RCC 7860 (cell line): ENCODE measurements at regions not wholly inside any gene's neighbourhood (a gene's known extent, or its start where the extent isn't known, plus 50 kb on each side); places are given as distances from the start of the nearest gene placed in this dataset.
A peak's percentile ranks its signal among the peaks of the same experiment; 100 is the strongest.
"Not testable (repeated sequence)": the region's sequence is repeated elsewhere in the genome, so short reads cannot be mapped to it uniquely, and the experiment has no call there.

Experiments used
- DNase-seq: peaks from one replicate; pipeline ENCODE4 v3.0.0-alpha.2; 2015; ENCODE audit warnings: low spot score
- FAIRE-seq: peaks from 2 replicates; lab custom pipeline; 2012; peaks lifted over from hg19 to GRCh38; lab: Jason Lieb, UNC

DNA sequence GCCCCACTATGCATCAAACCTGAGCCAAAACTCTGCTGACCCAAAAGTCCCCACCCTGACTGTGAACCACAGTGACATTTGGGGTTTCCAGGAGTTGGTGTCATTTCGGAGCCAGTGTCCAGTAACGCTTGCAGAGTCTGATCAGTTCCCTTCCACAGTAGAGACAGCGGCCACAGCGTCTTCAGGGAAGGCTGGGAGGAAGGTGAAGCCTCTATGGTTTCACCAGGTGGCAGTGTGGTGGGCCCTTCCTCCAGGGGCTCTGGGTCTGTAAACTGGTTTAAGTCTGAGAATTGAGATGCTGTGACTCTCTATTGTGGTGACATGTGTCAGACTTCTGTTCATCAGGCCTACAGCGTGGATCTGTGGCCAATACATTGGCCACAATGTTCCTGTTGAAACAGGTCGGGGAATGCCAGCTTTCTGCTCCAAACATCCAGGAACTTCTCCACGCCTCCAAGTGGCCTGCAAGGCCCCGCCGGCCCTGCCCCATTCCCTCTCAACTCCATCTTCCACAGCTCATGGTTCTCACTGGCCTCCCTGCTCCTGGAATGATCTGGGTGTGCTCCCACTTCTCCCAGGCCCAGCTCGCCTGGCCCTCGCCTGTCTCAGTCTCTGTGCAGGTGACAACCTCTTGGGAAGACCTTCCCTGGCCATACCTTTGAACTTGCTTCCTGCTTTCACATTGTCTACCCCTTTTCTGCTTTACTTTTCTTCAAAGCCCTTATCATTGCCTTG lies 124.5 kb upstream of the FAM20C start:
- FAIRE-seq: no peak

DNA sequence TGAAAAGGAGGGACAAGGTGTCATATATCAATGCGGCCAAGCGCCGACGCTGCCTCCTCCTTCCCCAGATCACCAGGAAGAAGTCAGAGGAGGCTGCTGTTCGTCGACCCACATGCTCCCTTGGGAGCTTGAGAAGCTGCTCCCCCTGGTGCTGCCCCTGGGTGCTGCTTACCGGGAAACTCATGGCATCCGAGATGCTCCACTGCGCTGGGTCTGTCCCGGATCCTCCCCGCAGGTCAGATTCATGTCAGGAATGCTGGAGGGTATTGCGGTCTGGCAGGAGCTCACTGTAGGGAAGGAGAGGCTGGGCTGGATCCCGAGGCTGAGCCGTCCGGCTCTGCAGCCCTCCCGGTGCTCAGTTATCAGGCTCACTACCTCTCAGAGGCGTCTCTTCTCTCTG lies 123.7 kb upstream of the FAM20C start:
- FAIRE-seq (peak; percentile 96), DNase-seq (peak; percentile 92)

More for the DNA sequence above, 124.5 kb upstream of the FAM20C start:
- DNase-seq: no peak

DNA sequence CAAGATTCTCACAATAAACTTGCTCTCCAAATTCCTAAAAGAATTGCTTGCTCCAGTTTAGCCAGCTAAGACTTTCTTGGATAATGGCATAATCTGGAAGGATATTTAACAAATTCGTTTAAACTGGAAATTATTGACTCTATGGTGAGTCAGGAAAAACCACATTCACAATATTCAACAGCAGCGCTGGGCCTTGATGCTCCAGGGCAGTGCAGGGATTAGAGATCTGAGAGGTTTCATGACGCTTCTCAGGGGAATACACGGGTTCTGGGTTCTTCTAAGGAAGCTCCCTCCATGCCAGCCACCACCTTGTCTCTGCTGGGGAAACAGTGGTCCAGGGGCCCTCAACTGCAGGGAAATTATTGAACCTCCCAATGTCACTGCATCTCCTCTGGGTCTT lies 123.3 kb upstream of the FAM20C start:
- not testable (repeated sequence) for FAIRE-seq, DNase-seq

DNA sequence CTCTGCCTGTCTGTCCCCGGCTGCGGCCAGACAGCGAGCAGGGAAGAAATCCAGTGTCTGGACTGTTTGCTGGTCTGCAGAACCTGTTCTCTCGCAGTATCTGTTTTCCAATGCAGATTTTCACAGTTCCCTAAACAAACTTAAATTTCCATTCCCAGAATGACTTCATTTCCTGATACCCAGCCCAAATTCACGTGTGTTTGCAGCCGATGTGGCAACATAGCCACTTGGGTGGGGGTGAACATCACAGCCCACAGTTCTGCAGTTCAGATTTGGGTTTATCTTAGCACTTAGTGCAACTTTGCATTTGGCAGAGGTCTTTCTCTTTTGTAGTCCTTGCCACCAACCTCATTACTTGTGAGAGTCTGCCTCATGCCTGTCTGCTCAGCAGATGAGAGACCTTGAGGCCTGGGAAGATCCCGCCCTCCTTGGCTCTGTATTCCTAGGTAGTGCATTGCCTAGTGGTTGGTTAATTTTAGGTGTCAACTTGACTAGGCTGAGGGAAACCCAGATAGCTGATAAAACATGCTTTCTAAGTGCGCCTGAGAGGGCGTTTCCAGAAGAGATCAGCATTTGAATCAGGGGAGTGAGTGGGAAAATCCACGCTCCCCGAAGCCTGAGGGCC lies 122.8 kb upstream of the FAM20C start:
- not testable (repeated sequence) for FAIRE-seq, DNase-seq

DNA sequence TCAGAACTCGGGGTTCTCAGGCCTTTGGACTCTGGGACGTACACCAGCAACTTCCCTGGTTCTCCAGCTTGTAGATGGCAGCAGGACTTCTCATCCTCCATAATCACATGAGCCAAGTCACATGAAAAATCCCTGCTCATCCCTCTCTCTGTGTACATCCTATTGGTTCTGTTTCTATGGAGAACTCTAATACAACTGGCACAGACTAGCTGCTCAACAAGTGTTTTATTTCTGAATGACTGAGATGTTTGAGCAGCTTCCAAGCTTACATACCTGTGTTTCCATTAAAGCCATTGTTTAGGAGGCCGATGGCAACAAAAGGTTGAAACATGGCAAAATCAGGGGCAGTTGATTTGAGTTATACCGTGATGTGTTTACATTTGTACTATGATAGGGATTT lies 122.2 kb upstream of the FAM20C start:
- FAIRE-seq, DNase-seq: not testable (repeated sequence)

DNA sequence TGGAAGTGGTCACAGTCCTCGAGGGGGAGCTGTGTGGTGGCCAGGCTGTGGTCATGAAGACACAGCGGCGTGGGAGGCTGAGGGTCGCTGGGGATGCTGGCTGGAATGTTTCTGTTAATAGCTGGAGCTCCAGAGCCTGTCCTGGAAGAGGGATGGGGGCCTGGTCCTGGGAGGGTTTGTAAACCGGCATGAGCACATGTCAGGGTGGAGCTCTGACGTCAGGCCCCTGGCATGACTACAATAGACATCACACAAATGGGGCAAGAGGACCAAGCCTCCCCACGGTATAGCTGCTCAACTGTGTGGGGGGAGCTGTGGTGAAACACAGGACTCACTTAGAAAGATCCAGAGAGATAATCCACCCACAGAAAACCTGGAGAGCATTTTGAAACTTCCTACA lies 121.4 kb upstream of the FAM20C start:
- not testable (repeated sequence) for FAIRE-seq, DNase-seq

DNA sequence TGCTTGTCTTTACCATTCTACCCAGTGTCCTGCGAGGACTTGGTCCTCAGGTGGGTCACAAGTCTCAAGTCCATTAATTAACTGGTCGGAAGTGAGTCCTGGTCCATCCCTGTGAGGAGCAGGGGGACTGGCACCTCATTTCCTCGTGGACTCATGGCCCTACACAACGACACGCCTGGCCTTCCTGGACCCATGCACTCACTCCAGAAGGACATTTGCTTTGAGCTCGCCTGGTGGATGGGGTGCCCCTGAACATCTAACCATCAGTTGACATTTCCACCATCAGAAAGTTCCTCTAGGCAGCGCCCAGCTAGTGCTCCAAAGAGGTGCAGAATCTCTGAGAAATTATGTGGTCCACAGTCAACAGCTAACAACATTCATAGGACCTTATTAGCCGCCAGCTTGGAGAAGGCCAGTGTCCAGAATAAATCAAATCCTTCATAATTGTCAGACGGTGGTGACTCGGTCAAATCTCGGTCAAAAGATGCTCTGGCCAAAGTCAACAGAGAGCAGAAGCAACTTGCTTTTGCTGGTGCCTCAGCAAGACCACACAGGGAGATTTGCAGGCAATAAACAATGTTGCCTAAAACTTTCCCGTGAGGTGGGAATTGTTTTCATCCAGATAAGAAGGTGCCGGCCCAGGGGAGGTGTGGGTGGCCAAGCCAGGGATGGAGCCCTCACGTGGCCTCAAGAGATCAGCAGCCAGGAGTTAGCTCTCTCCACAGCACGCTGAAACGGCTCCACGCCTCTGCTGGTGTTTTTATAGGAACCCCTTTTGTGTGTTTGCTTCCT lies 119.9 kb upstream of the FAM20C start:
- DNase-seq, FAIRE-seq: not testable (repeated sequence)

DNA sequence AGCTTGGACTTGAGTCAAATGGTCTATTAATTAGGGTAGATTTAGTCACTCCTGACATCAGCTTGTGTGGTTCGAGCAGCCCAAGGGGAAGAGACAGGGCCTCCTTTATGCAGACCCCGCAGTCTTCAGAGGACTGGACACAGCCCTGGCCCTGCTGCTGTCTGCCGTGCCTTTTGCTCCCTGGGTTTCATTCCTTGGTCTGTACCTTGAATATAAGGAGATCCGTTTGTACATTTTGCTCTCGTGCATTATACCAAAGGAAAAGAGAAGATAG lies 119.4 kb upstream of the FAM20C start:
- DNase-seq, FAIRE-seq: not testable (repeated sequence)

DNA sequence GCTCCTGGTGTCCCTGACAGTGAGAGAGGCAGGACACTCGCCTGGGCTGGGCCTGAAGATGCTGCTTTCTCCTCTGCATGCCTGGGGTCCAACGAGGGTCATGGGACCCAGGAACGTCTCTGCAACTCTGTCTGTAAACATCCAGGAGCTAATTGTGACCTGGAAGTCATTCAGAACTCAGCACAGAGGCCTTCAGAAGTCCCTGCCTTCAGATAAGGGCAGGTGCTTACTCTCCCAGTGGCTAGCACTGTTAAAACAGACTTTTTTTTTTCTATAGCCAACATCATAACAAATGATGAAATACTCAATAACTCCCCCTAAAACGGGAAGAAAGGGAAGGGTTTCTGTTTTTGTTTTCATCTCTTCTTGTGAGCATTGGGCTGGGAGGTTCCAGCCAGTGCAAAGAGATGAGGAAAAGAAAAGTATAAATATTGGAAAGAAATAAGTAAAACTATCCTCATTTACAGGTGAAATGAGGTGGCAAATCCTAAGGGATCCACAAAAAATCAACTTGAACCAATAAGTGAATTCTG lies 118.3 kb upstream of the FAM20C start:
- DNase-seq, FAIRE-seq: not testable (repeated sequence)

DNA sequence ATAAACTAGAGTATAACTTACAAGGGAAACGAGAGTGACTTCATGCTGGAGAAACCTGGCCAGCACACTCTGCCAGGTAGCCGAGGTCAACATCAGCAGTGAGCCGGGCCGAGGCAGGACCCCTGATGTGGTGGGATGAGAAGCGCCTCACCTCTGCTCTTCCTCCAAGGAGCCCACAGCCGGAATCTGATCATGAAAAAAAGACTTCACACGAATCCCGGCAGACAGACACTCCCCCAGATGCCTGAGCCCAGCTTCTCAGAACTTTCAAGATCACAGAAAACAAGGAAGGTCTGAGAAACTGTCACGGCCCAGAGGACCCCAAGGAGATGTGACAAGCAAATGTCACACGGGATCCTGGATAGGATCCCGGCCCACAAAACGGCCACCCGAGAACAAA lies 116.9 kb upstream of the FAM20C start:
- not testable (repeated sequence) for DNase-seq, FAIRE-seq

DNA sequence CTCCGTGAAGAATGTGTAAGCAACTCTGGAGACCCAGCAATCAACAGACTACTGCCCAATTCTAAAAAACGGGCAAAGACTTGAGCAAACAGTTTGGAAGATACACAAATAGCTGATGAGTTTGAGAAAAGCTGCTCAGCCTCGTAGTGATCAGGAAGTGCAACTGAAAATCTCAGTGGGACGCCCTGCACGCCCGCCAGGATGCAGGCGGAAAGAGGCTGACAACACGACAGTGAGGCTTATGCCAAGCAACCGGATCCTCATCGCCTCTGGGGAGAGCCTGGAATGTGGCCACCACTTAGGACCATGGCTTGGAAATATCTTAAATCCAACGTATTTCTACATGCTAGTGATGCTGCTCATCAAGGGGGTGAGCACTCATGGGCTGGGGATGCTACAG lies 116.2 kb upstream of the FAM20C start:
- FAIRE-seq, DNase-seq: not testable (repeated sequence)

DNA sequence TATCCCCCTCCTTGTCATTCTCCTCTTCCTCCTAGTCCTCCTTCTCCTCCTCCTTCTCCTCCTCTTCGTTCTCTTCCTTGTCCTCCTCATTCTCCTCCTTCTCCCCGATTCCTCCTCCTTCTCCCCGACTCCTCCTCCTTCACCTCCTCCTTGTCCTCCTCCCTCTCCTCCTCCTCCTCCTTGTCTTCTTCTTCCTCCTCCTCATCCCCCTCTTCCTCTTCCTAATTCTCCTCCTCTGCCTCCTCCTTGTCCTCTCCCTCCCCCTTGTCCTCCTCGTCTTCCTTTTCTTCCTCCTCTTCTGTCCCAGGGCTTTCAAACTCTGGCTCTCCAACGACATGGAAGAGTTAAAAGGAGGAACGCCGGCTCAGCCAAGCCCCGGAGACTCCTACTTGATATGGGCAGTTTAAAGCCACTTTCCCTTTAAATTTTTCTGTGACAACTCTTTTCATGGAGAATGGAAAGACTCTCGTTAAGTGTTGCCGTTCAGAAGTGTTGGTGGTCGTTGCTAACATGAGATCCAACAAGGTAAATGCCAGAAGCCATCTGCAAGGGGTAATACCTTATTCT lies 115.5 kb upstream of the FAM20C start:
- not testable (repeated sequence) for DNase-seq, FAIRE-seq

DNA sequence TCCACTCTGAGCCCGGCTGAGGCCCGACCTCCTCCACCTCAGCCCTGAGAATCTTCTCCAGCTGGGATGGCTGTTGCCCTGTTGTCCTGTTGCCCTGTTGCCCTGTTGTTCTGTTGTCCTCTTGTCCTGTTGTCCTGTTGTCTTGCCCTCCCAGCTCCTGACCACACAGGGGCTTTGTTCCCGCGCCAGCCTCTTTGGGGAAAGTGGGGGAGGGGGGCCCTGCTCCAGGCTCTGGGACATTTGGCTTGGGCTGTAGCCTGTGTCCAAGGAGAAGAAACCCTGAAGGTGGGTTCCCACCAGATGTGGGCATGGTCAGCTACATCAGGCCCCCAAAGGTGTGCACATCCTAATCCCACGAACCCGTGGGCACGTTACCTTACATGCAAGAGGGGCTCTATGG lies 113.5 kb upstream of the FAM20C start:
- not testable (repeated sequence) for FAIRE-seq

DNA sequence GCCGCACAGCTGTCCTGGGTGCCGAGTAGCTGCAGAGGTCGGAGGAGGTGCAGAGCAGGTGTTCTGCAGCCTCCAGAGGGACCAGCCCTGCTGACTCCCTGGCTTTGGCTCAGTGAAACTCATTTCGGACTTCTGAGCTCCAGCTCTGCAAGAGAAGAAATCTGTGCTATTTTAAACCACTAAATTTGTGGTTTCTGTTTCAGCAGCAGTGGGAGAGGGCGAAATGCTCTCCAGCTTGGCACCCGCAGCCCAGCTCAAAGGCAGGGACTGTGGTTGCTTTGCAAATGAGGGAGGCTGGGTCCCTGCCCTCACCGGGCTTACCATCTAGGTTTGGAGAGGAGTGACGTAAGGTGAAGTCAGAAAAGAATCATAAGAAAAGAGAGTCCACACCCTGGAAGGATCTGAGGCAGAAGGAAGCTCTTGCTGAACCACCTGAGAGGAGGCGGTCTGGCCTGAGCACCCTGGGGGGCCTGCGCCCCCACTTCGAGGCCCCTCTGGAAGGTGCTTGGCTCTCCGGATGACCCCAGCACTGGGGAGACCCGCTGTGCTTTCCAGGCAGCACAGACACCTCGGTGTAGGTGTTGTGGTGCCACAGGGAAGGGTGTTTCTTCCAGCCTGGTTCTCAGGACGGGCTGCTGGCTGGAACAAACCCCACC lies 112.8 kb upstream of the FAM20C start:
- FAIRE-seq, DNase-seq: not testable (repeated sequence)

More for the DNA sequence above, 113.5 kb upstream of the FAM20C start:
- DNase-seq: not testable (repeated sequence)

DNA sequence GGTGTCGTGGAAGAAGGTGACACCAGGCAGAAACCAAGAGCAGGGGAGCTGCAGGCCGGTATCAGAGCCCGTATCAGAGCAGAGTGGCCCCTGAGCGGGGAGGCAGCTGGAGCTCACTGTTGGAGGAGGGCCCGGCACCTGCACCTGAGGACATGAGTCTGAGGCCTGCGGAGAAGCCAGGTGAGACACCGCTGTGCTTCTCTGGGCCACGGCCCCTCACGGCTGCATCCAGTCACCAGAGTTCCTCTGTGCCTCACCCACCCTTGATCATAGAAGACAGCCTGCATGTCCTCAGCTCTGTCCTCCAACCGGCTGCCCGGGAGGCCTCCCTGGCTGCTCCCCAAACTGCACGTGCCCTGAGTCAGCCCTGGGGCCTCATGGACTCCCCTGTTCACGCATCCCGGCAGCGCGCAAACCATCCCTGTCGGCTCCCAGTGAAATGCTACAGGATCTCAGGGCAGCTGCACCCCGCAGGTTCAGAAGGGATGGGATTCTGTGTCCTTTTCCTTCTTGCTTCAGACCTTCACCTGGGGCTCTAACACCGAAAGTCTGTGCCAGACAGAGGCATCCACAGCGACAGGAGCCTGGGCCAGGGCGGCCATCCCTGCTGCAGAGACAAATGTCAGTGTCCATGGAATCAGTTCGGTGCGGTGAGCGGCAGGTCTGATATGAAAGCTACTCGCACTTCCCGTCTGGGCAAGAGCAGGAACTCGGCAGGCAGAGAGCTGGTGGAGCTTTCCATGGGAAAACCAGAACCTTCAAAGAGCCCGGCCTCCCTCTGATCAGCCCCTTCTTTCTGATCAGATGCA lies 111.9 kb upstream of the FAM20C start:
- DNase-seq (no peak), FAIRE-seq (no peak)

DNA sequence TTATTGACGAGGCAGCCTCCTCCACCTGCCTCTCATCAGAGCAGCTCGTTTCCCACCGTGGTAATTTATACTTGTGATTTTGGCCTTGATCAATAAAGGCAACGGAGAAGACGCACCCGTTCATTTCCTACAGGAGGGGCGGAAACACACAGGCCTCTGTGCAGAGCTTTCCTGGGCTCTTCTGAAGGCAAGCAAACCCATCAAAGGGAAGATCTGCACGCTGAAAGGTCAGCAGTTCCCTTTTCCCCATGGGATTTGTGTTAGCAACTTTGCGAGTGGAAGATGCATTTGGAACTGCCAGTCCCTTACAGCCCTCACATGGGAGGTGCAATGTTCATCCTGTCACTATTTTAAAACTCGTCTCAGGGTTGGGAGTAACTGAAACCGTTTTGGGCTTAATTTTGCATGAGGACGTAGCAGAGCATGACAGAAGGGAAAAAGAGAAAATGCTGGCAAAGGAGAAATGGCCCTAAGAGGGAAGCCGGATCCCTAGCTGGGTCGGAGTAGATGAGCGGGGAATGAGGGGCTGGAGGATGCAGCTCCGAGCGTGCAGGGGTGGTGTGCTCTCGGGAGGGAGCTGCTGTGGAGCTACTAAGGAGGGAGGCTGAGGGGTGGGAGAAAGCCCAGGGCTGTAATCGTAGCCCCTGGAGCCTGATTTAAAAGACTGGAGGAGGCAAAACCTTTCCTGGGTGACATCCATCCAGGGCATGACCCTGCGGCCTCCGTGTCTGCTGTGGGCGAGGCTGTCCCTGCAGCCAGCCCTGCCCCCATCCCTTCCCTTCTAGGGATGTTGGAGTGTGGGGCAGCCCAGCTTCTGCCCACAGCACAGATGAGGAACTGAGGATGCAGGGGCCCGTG lies 111.1 kb upstream of the FAM20C start:
- FAIRE-seq: no peak

DNA sequence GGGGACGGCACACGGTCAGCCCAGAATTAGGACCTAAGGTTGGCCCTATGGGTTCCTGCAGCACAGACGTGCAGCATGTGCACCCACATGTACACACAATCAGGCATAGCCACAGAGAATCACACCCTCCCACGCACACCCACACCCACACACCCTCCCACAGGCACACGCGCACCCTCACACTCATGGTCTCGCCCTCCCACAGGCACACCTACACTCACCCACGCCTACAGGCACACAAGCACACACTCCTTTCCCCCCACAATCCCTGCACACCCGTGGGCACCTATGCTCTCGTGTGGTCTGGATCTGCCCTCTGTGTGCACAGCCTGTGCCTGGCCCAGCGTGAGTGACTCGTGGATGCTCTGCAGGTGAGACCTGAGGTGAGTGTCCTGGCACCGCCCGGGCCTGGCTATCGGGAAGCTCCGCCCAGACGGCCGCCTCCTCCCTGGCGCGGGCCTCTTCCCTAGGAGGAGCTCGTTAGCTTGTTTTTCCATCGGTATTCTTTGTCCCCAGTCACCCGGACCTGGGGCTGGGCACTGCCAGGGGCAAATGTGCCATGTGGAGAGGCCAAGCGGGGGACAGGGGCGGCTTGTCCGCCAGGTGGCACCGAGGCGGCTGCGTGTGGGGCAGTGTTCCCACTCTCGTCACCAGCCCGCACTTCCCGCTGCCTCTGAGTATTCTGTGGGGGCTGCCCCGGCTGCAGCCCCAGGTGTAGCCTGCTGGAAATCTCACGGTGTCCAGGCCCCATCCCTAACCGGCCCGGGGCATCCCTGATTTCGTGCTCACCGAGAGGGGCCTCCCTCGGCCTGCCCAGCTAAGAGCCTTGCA lies 110.2 kb upstream of the FAM20C start:
- DNase-seq: no peak
- FAIRE-seq: no peak

More for the DNA sequence above, 111.1 kb upstream of the FAM20C start:
- DNase-seq: no peak

DNA sequence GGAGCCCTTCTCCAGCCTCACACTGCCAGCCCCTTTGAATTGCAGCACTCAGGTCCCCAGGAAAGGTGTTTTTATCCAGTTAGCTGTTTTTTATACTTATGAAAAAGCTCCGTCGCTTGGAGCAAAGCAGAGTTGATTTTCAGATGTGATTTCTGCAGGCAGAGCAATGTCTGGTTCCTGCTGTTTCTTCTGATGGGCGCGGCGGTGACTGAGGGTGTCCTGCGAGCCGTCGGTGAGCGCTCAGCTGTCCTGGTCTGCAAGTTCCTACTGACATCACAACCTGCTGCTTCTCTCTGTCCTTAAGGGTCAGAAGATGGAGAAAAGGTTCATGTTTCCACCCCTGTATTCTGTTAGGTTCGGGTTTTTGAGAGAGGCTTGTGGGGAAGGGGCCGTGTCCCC lies 109.6 kb upstream of the FAM20C start:
- FAIRE-seq: no peak
- DNase-seq: no peak
